Left cardiac atrium (tissue), 4 donors: ENCODE measurements at regions not wholly inside any gene's neighbourhood (a gene's known extent, or its start where the extent isn't known, plus 50 kb on each side); places are given as distances from the start of the nearest gene placed in this dataset.
"Not testable (repeated sequence)": the region's sequence is repeated elsewhere in the genome, so short reads cannot be mapped to it uniquely, and the experiment has no call there.

Experiments
- ATAC-seq, 2 donors: fragments of 200-7000 bp; cut with Tn5 transposase; one replicate each; pipeline ENCODE4 v1.9.1; 2020; ENCODE audit warnings: mild to moderate bottlenecking in 2 of 2, moderate library complexity in 2 of 2
- DNase-seq: peaks from one replicate; pipeline ENCODE4 v3.0.0-alpha.2; 2020
- intact Hi-C, 2 donors: fragments of 100-400 bp; cut with DNase I; formaldehyde crosslinking; loops; one replicate each; pipeline versions ENCODE4 v1.14.1 to v1.15.1; 2022 to 2023
- donor health status: DM: no; HTN: yes; CAD: no.
- donor health status: DM: no; HTN: yes; CAD: no; lungs with severe emphysema.
- donor health status: DM: yes; HTN: yes; CAD: no.
- donor health status: Dilated cardiomyopathy.

- intact Hi-C loops: no loop called here
- ATAC-seq (no peak), DNase-seq (no peak)
Observed at GRCh38 chr1:199015799-199016198, 377.0 kb downstream of the PTPRC start.

GRCh38 chr1:199018471-199019135 is 379.8 kb downstream of the PTPRC start:
- intact Hi-C loops: no loop called here
- ATAC-seq (no peak), DNase-seq (no peak)

- ATAC-seq (no peak), DNase-seq (no peak)
- intact Hi-C loops: no loop called here
Observed at GRCh38 chr1:199020051-199020450, 381.2 kb downstream of the PTPRC start.

GRCh38 chr1:199020904-199021303 is 382.1 kb downstream of the PTPRC start:
- no peak for DNase-seq
- no peak for ATAC-seq
- intact Hi-C loops: no loop called here

GRCh38 chr1:199029401-199029800 is 390.6 kb downstream of the PTPRC start:
- ATAC-seq (no peak), DNase-seq (no peak)
- intact Hi-C loops: no loop called here

GRCh38 chr1:199029855-199030254 is 391.0 kb downstream of the PTPRC start:
- no peak for DNase-seq
- ATAC-seq: no peak
- intact Hi-C loops: no loop called here

- DNase-seq, intact Hi-C loops, ATAC-seq: not testable (repeated sequence)
Observed at GRCh38 chr1:199030541-199030940, 391.7 kb downstream of the PTPRC start.

- intact Hi-C loops, ATAC-seq, DNase-seq: not testable (repeated sequence)
Observed at GRCh38 chr1:199031170-199031569, 392.3 kb downstream of the PTPRC start.

- ATAC-seq, DNase-seq, intact Hi-C loops: not testable (repeated sequence)
Observed at GRCh38 chr1:199032479-199032878, 393.6 kb downstream of the PTPRC start.

- ATAC-seq: no peak
- intact Hi-C loops: no loop called here
- no peak for DNase-seq
Observed at GRCh38 chr1:199033661-199034060, 394.8 kb downstream of the PTPRC start.

- no peak for ATAC-seq
- intact Hi-C loops: no loop called here
- DNase-seq: no peak
Observed at GRCh38 chr1:199038156-199038555, 399.3 kb downstream of the PTPRC start.

- ATAC-seq (no peak), DNase-seq (no peak)
- intact Hi-C loops: no loop called here
Observed at GRCh38 chr1:199040076-199040905, 401.5 kb downstream of the PTPRC start.

- DNase-seq (no peak), ATAC-seq (no peak)
- intact Hi-C loops: no loop called here
Observed at GRCh38 chr1:199041173-199041914, 402.5 kb downstream of the PTPRC start.

GRCh38 chr1:199042193-199042592 is 403.4 kb downstream of the PTPRC start:
- intact Hi-C loops: no loop called here
- no peak for ATAC-seq
- no peak for DNase-seq

GRCh38 chr1:199044191-199044590 is 405.4 kb downstream of the PTPRC start:
- ATAC-seq: no peak
- intact Hi-C loops: no loop called here
- no peak for DNase-seq

GRCh38 chr1:199046618-199047017 is 407.8 kb downstream of the PTPRC start:
- intact Hi-C loops: no loop called here
- ATAC-seq (no peak), DNase-seq (no peak)

- intact Hi-C loops: no loop called here
- ATAC-seq: no peak
Observed at GRCh38 chr1:199054694-199055093, 415.9 kb downstream of the PTPRC start.

GRCh38 chr1:199057322-199057721 is 418.5 kb downstream of the PTPRC start:
- intact Hi-C loops: no loop called here
- DNase-seq (no peak), ATAC-seq (no peak)

More at GRCh38 chr1:199054694-199055093, 415.9 kb downstream of the PTPRC start:
- no peak for DNase-seq

- DNase-seq (no peak), ATAC-seq (no peak)
- intact Hi-C loops: no loop called here
Observed at GRCh38 chr1:199058281-199058680, 419.4 kb downstream of the PTPRC start.

GRCh38 chr1:199064971-199065370 is 426.1 kb downstream of the PTPRC start:
- ATAC-seq (no peak), DNase-seq (no peak)
- intact Hi-C loops: no loop called here
